ENCODE measurements at regions not wholly inside any gene's neighbourhood (a gene's known extent, or its start where the extent isn't known, plus 50 kb on each side); places are given as distances from the start of the nearest gene placed in this dataset.
"Not testable (repeated sequence)": the region's sequence is repeated elsewhere in the genome, so short reads cannot be mapped to it uniquely, and the experiment has no call there.

- no peak for DNase-seq (ENCODE audit: low read depth)
Observed at GRCh38 chr2:208608122-208608835, 201.7 kb downstream of the PTH2R start.

GRCh38 chr2:208609166-208609804 lies 202.7 kb downstream of the PTH2R start:
- DNase-seq (ENCODE audit: low read depth), result no peak

- DNase-seq (ENCODE audit: low read depth), result not testable (repeated sequence)
Observed at GRCh38 chr2:208615675-208616074, 209.1 kb downstream of the PTH2R start.

GRCh38 chr2:208618220-208618619 lies 211.6 kb downstream of the PTH2R start:
- no peak for DNase-seq (ENCODE audit: low read depth)

- no peak for DNase-seq (ENCODE audit: low read depth)
Observed at GRCh38 chr2:208619993-208620392, 213.4 kb downstream of the PTH2R start.

- DNase-seq (ENCODE audit: low read depth), result no peak
Observed at GRCh38 chr2:208620487-208620978, 213.9 kb downstream of the PTH2R start.

- DNase-seq (ENCODE audit: low read depth), result no peak
Observed at GRCh38 chr2:208627110-208627884, 220.7 kb downstream of the PTH2R start.

GRCh38 chr2:208627916-208628315 lies 221.3 kb downstream of the PTH2R start:
- DNase-seq (ENCODE audit: low read depth), result no peak

- DNase-seq (ENCODE audit: low read depth), result no peak
Observed at GRCh38 chr2:208638059-208638458, 231.5 kb downstream of the PTH2R start.

- DNase-seq (ENCODE audit: low read depth), result no peak
Observed at GRCh38 chr2:208642125-208642779, 235.7 kb downstream of the PTH2R start.

- no peak for DNase-seq (ENCODE audit: low read depth)
Observed at GRCh38 chr2:208643145-208643544, 236.6 kb downstream of the PTH2R start.

- DNase-seq (ENCODE audit: low read depth), result no peak
Observed at GRCh38 chr2:208645226-208645625, 238.6 kb downstream of the PTH2R start.

- DNase-seq (ENCODE audit: low read depth), result no peak
Observed at GRCh38 chr2:208648368-208648767, 241.8 kb downstream of the PTH2R start.

- no peak for DNase-seq (ENCODE audit: low read depth)
Observed at GRCh38 chr2:208653383-208653782, 246.8 kb downstream of the PTH2R start.

- no peak for DNase-seq (ENCODE audit: low read depth)
Observed at GRCh38 chr2:208654056-208654455, 247.5 kb downstream of the PTH2R start.

GRCh38 chr2:208657468-208657867 lies 250.9 kb downstream of the PTH2R start:
- no peak for DNase-seq (ENCODE audit: low read depth)

- no peak for DNase-seq (ENCODE audit: low read depth)
Observed at GRCh38 chr2:208669394-208669793, 262.8 kb downstream of the PTH2R start.

GRCh38 chr2:208671284-208671683 lies 264.7 kb downstream of the PTH2R start:
- no peak for DNase-seq (ENCODE audit: low read depth)

GRCh38 chr2:208671886-208672680 lies 265.5 kb downstream of the PTH2R start:
- DNase-seq (ENCODE audit: low read depth), result no peak

GRCh38 chr2:208673631-208674030 lies 267.0 kb downstream of the PTH2R start:
- DNase-seq (ENCODE audit: low read depth), result no peak

- no peak for DNase-seq (ENCODE audit: low read depth)
Observed at GRCh38 chr2:208674919-208675318, 268.3 kb downstream of the PTH2R start.
